ENCODE measurements at regions not wholly inside any gene's neighbourhood (a gene's known extent, or its start where the extent isn't known, plus 50 kb on each side); places are given as distances from the start of the nearest gene placed in this dataset.
"Not testable (repeated sequence)": the region's sequence is repeated elsewhere in the genome, so short reads cannot be mapped to it uniquely, and the experiment has no call there.

- intact Hi-C loops (cut with DNase I): no loop called here
- DNase-seq (ENCODE audit: low spot score): no peak
Observed at GRCh38 chr12:82620917-82621316, 65.8 kb upstream of the TMTC2 start.

- DNase-seq (ENCODE audit: low spot score): no peak
- intact Hi-C loops (cut with DNase I): no loop called here
Observed at GRCh38 chr12:82625523-82625922, 61.2 kb upstream of the TMTC2 start.

DNA sequence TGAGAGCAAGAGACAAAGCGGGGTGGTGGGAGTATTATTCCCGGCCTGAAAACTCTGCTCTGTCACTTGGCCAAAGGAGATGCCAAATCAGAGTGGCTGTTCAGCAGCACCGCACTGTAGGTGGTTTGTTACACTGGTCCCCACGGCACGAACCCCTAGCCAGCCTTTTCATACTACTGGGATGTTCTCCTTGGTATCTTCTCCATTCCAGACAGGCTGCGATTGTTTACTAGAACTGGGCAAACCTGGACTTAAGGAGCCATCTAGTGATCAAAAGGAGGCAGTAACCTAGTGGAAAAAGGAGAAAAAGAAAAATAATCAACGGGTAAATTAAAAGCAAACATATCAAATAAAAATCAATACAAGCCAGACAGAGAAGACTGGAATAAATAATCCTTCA, 58.9 kb upstream of the TMTC2 start:
- DNase-seq (ENCODE audit: low spot score): no peak
- intact Hi-C loops (cut with DNase I): no loop called here

DNA sequence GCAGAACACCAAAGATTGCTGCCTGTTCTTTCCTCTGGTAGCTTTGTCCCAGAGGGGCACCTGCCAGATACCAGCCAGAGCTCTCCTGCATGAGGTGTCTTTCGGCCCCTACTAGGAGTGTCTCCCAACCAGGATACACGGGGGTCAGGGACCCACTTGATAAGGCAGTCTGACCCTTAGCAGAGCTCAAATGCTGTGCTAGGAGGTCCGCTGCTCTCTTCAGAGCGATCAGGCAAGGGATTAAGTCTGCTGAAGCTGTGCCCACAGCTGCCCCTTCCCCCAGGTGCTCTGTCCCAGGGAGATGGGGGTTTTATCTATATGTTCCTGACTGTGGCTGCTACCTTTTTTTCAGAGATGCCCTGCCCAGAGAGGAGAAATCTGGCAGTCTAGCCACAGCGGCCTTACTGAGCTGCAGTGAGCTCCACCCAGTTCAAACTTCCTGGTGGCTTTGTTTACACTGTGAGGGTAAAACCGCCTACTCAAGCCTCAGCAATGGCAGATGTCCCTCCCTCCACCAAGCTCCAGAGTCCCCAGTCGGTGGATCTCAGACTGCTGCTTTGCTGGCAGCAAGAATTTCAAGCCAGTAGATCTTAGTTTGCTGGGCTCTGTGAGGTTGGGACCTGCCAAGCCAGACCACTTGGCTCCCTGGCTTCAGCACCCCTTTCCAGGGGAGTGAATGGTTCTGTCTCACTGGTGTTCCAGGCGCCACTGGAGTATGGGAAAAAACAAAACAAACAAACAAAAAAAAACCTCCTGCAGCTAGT, 52.0 kb upstream of the TMTC2 start:
- DNase-seq (ENCODE audit: low spot score); intact Hi-C loops (cut with DNase I): not testable (repeated sequence)

DNA sequence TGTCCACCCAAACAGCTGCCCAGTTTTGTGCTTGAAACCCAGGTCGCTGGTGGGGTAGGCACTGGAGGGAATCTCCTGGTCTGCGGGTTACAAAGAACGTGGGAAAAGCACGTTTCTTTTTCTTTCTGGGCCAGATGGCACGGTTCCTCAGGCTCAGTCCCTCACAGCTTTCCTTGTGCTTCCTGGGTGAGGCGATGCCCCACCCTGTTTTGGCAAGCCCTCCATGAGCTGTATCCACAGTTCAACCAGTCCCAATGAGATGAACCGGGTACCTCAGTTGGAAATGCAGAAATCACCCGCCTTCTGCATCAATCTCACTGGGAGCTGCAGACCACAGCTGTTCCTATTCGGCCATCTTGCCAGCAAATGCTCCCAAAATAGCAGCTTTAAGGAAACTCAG, 51.4 kb upstream of the TMTC2 start:
- DNase-seq (ENCODE audit: low spot score): no peak
- intact Hi-C loops (cut with DNase I): no loop called here
